Colon (tissue), 2 donors: ENCODE measurements at regions not wholly inside any gene's neighbourhood (a gene's known extent, or its start where the extent isn't known, plus 50 kb on each side); places are given as distances from the start of the nearest gene placed in this dataset.

ENCODE experiments used
- FAIRE-seq: peaks from 2 replicates; lab custom pipeline; 2012; peaks lifted over from hg19 to GRCh38; lab: Jason Lieb, UNC
- donor health status: control.
- donor health status: control.

DNA sequence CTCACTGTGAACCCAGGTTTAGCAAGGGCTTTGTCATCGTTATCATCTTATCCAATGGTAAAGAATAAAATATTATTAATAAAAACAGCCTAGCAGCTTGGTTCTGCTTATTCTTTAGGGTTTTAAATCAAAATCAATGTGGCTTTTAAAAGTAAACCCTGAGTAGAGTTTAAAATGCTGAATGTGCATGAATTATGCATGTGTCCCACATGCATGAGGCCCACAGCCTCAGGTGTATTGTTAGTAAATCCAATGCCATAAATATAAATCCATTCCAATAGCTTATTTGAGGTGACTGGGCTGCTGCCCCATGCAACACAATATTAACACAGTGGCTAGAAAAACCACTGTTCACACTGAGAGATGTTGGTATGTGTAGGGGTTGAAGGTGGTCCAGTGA lies 254.1 kb downstream of the HNMT start:
- no peak for FAIRE-seq

DNA sequence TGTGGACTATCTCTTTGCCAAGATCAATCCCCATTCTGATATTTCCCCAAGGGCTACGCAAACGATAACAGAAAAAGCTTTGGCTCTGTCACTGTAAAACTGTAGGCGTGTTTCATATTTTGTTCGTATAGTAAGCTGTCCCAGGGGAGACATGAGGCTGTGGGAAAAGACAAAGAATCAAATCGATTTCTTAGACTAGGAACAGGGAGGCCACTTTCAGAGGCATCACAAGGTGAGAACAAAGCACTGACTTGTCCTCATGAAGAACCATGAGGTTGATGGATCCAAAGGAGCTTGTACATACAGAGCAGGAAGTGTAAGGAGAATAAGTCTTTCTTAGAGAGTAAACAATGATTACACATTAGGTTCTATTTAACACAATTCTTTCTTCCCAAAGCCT lies 255.7 kb downstream of the HNMT start:
- no peak for FAIRE-seq

DNA sequence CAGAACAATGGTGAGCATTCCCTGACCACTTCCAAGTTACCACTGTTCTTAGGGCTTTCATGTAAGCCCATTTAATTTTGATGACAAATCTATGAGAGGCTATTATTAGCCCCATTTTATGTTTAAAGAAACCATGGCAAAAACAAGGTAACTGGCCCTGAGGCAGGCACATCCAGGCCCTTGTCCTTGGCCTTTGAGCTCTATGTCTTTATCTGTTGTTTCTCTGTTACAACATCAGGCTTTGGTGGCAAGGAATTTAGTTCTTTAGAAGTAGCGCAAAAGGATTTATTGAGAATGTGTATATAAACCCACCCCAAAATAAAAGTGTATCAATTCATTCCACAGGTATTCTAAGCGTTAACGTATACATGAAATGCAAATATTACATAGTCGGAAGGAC lies 257.1 kb downstream of the HNMT start:
- no peak for FAIRE-seq

DNA sequence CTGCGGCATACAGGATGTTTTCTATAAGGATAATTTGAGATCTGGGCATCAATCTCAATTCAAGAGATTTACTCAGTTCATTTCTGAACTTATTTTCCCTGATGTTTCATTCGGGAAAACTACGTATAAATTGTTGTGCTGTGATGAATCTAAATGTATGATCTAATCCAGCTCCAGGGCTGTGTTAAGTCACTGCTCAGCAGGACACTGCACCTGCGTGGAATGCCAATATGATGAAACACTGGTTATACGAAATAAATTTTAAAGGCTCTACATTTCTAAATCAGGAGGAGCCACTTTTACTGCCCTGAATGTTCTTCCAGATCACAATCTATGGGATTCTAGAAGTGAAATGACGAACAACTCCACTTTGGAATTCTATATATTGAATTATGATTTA lies 259.0 kb downstream of the HNMT start:
- no peak for FAIRE-seq

DNA sequence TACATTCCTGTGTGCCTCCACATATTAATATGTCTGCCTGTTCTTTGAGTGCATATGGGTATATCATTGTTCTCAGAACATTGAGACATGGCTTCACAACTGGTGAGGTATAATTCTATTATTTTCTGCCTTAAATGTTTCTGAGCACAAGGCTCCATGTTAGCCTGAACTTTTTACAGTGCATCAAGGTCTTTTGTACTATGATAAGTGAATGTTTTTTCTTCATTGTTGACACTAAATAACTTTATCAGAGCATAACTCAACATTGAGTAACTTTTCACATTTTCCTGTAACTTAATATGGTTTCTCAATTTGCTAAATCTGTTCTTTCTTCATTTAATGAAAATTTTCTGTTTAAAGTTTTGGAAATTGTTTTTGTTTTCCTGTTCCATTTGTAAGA lies 262.9 kb downstream of the HNMT start:
- no peak for FAIRE-seq

DNA sequence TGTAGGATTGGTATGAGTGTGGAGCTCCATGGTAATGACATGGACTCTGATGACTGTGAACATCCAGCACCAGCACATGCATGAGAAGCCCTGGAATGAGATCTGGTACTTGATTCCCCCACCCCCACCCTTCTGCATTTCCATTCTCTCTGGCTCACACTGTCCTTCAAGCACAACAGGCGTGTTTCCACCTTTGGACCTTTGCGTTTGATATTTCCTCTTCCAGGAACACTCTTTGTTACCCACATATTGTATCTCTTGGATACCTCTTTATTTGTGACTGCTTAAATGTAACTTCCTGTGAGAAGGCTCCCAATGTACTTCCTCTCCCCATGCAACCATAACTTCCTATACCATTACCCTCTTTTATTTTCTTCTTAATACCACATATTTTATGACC lies 263.8 kb downstream of the HNMT start:
- FAIRE-seq: no peak

DNA sequence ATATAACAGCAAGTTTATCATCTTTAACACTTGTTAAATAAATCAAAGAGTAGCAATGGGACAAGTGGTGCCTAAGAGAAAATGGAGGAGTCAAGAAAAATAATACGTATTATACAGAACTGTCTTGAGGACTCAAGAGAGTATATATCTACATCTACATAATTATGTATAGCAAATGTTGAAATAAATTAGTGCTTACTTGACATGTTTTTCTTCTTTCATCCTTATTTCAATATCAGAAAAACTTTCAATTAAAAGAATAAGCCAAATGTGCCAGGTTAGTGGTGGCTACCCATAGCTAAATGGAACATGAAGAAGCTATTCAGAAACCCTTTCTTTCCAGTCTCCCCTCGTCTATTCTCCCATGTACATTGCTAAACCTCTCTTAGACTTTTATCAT lies 267.3 kb upstream of the SPOPL start:
- no peak for FAIRE-seq

DNA sequence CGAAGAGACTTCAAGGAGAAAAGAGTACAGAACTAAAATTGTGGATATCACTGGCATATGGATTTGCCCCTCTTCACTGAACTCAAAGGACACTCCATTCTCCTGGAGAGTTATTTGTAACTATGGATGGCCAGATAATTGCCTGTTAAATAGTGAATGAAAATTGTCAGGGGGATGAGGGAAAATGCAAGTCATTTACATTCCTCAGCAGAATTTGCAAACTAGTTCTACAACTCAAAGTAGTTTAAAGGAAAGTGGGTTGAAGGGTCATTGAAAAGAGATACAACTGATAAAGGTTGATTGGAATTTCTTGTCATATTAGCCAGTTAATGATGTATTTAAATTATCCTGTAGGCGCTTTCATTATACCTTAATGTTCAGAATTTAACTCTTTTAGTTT lies 266.5 kb upstream of the SPOPL start:
- no peak for FAIRE-seq

DNA sequence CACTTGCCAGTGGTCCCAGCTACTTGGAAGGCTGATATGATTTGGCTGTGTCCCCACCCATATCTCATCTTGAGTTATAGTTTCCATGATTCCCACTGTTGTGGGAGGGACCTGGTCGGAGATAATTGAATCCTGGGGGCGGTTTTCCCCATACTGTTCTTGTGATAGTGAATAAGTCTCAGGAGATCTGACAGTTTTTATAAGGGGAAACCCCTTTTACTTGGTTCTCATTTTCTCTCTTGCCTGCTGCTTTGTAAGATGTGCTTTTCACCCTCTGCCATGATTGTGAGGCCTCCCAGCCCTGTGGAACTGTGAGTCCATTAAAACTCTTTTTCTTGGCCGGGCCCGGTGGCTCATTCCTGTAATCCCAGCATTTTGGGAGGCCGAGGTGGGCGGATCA lies 265.4 kb upstream of the SPOPL start:
- FAIRE-seq: no peak

DNA sequence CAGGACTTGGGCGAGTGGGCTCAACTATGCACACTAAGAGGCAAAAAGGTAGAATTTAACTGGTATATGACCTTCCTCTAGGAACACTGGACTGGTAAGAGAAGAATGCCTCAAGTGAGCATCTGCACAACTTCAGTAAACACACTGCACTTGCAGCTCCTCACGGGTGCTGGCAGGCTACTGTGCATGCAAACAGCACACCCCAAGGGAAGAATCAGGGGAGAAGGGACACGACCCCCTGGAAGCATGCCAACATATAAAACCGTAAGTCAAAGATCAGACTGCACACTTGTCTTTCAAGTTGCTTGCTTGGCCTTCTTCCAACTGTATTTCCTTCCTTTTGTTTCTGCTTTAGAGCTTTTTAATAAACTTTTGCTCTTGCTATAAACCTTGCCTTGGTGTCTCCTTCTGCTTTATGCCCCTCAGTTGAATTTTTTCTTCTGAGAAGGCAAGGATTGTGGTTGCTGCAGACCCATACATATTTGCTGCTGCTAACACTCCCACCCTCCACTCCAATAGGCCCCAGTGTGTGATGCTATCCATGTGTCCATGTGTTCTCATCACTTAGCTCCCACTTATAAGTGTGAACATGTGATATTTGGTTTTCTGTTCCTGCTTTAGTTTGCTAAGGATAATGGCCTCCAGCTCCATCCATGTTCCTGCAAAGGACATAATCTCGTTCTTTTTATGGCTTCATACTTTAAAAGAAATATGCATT lies 263.7 kb upstream of the SPOPL start:
- no peak for FAIRE-seq

DNA sequence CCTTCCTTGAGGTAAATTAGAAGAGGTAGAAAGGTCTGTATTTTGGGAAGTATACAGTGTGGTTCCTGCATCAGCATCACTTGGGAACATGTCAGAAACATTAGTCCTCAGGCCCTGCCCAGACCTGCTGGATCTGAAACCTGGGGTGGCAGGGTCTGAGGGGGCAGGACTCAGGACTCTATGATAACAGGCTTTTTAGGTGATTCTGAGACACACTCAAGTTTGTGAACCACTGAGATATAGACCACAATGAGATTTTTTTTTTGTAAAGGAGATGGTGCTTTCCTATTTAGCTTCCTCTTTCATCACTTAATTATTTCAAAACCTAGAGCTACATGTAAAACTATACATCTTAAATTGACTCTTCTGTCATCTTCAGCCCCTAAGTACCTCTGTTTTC lies 262.7 kb upstream of the SPOPL start:
- FAIRE-seq: no peak

DNA sequence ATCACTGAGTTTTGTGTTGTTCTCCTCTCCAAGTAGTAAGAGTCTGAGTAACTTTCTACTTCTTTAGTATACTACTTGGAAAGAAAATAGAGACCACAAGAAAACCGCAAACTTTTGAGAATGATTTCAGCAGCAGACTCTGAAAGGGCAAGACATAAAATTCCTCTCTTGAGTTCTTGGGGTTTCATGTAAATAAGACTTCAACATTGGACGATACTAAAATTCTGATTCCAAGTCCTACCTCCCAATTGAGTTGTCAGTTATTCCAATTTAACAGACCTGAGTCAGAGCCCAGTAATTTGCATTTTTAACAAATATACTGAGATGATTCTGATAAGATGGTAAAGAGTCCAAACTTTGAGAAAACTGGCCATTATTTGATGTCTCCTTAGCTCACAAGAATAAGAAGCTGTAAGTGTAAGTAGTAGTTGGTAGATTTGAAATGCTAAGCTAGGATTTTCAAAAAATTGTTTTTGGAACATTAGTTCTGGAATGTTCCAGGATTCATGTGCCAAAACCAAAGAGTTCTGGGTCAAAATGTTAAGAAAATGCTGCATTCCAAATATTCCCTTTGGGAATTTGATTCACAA lies 261.6 kb upstream of the SPOPL start:
- FAIRE-seq: no peak

DNA sequence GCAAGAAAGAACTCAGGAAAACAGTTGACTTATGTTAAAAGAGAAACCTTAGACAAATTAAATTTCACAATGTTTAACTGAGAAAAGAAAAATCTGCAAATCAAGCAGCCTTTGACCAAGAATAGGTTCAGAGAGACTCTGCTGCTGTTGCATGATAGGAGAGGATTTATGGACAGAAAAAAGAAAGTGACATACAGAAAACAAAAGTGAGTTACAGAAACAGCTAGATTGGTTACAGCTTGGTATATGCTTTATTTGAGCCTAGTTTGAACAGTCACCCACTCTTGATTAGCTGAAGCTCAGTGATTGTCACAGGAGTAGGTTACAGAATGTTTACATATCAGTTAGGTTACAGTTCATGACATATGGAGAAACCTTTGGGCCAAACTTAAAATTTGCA lies 258.2 kb upstream of the SPOPL start:
- FAIRE-seq: no peak

DNA sequence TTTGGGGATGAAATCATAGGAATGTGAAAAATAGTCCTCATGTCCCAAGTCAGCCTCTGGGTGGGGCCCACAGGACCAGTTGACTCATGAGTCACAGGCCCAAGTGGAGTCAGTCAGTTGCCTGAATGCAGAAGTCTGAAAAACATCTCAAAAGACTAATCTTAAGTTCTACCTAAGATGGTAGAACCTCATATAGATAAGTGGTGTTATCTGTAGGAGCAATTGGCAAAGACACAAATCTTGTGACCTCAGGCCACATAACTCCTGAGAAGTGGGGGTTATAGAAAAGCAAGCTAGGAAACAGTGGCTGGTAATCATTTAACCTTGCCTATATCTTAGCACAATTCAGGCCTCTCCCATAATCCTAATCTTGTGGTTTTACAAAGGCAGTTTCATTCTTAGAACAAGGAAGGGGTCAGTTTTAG lies 257.1 kb upstream of the SPOPL start:
- FAIRE-seq: no peak

DNA sequence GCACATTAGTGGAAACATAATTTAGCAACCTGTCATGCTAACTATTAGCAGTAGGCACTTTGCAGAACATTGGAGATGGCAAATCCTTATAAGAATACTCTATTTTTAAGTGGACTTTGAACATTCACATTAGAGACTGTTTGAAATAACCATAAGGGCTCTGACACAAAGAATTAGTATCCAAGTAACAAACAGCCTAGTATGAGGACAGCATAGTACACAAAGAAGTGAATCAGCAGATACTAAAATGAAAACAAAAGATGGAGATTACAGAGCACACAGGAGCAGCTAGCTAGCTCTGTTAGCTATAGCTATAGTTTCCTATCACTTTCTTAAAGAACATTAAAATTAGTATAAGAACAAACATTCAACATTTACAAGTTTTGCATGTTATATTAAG lies 256.3 kb upstream of the SPOPL start:
- no peak for FAIRE-seq

DNA sequence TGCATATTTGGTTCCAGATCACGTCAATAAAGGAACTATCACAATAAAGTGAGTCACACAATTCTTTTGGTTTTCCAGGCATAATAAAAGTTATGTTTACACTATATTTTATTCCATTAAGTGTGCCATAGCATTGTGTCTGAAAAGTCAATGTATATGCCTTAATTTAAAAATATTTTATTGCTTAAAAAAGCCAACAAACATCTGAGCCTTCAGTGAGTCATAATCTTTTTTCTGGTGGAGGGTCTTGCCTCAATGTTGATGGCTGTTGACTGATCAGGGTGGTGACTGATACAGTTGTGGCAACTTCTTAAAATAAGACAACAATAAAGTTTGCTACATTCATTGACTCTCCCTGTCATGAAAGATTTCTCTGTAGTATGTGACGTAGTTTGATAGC lies 254.3 kb upstream of the SPOPL start:
- no peak for FAIRE-seq

DNA sequence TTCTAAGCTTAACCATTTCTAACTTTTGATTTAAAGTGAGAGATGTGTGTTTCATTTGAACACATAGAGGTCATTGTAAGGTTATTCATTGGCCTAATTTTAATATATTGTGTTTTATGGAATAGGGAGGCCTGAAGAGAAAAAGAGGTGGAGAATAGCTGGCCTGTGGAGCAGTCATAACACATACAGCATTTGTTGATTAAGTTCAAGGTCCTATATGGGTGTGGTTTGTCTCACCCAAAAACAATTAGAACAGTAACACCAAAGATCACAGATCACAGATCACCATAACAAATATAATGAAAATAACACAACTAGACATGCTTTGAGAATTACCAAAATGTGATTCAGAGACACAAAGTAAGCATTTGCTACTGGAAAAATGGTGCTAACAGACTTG lies 252.4 kb upstream of the SPOPL start:
- FAIRE-seq: no peak

DNA sequence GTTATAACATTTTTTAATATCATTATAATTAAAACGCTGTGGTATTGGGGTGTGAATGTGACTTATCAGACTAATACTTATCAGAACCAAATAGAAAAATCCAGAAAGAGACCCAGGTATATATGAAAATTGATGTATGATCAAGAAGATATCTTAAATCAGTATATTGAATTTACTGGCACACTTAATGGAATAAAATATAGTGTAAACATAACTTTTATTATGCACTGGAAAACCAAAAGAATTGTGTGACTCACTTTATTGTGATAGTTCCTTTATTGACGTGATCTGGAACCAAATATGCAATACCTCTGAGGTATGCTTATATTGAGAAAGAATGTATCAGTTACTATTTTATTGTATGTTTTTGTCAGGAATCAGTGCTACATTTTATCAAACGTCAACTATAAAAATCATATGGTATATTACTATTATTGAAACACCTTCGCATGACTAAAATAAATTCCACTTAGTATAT lies 250.7 kb upstream of the SPOPL start:
- FAIRE-seq: peak; percentile 97

DNA sequence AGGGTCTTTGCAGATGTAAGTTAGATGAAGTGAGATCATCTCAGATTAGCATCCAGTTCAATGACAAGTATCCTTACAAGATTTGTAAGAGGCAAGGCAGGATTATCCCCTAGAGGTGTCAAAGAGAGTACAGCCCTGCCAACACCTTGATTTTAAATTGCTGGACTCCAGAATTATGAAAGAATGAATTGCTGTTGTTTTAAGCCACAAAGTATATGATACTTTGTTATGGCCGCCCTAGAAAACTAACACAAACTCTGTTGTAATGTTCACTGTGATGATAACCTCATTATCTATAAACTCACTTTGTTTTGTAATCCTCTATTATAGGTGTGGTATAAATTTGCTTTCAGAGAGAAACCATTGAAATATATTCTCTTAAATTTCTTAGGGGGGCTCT lies 249.0 kb upstream of the SPOPL start:
- no peak for FAIRE-seq

DNA sequence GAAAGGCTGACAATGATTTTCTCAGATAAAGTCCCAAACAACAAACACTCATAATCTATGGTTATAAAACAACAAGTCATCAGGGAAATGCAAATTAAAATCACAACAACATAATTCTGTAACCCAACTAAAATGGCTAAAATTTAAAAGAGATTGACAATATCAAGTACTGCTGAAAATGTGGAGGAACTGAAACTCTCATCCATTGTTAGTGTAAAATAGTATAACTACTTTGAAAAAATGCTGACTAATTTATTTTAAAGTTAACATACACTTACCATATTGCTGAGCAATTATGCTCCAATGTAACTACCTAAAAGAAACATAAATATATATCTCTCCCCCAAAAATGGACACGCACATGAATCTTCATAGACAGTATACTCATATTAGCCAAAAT lies 245.9 kb upstream of the SPOPL start:
- no peak for FAIRE-seq

DNA sequence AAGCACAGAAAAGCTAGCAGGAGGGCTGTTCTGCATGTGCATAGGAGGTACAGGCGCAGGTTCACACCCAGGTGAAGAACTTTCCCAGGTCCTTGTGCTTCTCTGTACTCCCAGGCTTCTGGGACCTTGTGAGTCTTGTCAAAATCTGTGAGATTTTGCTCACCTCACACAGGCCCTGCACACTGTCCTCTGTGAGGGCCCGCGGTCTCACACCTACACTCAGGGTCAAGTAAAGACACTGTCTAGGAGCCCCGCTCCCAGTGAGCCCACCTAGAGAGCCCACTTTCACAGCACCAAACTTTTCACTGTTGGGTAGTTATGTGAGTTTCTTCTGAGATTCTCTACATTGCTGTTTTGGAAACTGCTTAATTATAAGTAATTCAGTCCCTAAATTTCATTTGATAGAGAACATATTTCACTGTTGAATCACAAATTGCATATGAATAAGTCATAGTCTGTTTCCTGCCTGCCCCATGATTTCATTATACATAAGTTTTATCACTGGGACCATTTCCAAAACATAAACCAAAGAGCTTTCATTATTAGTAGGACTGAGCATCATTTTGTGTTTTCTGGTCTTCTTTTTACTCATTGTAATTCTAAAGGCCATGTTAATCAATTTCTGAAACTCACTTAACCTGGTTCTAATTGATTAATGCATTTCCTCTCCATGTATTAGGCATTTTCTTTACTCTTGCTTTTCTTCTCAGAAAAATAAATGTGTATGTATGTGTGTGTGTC lies 234.2 kb upstream of the SPOPL start:
- FAIRE-seq: no peak

DNA sequence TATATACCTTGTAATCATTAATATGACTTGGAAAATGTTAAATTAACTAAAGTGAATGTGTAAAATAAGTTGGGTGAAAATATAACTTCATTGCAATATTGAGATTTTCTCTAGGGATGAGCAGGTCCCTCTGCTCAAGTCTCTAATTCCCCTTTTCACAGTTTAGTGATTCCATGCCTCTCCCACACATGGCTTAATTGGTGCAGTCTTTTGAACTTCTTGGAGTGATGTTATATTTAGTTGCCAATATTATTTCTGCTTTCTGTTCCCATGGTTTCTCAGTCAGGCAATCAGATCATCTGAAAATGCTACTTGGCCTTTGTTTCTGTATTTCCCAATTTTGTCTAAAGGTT lies 233.7 kb upstream of the SPOPL start:
- no peak for FAIRE-seq

DNA sequence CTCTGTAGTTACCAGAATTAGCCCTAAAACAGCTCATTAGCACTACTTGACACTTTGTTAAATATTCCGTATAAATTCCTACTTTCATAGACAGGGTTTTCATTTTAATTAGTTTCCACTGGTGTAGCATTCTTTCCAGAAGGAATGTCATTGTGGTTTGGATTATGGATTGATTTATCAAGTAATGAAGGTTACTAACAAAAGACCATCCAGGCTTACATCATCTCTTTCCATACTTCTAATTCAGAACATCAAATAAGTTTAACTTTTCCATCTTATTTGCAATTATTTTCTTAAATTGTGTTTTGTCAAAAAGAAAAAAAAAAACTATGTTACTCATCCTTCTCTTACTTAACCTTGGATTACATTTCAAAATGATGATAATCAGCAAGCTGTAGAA lies 231.8 kb upstream of the SPOPL start:
- FAIRE-seq: no peak

DNA sequence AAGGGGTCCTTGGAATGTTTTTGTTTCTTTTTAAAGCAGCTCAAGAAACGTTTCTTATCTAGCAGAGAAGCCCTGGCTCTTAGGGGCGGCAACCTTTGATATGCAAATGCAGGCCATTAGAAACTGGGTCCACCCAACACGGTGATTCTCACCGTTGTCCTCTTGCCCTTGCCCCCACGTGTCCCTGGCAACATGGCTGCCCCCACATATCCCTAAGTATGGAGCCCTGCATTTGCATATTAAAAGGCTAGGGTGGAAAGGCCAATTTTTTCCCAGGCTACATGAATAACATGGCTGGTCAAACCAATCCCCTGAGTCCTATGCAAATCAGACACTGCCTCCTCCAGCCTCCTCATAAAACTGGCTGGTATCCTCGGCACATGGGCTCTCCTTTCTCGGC lies 230.1 kb upstream of the SPOPL start:
- no peak for FAIRE-seq
